ENCODE measurements at regions not wholly inside any gene's neighbourhood (a gene's known extent, or its start where the extent isn't known, plus 50 kb on each side); places are given as distances from the start of the nearest gene placed in this dataset.
A peak's percentile ranks its signal among the peaks of the same experiment; 100 is the strongest.

DNA sequence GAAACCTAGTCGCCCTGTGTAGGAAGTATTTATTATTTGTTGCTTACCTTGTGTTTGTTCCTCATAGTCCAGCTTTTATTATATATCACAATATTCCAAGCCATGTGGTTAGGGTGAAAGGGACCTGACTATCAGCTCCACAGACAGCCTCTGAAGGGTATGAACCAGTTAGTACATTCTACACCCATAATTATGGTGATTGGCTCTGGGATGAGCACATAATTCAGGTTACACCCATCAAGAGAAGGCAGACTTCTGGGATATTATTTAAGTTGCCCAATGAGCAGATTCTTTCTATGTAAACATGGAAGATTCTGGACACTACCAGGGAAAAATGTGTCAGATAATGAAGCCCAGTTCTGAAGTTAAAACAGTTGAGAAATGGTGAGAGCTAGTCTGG, 168.0 kb downstream of the KIF4B start:
- Histone ChIP-seq H4K8ac (ENCODE audit: low read depth, low read length) (no peak overlapping the region), H3K4me2 (ENCODE audit: insufficient read depth, low read length, poor library complexity, severe bottlenecking) (no peak overlapping the region), H2BK120ac (ENCODE audit: low read depth, low read length) (no peak overlapping the region), H3K79me1 (ENCODE audit: low read depth, low read length) (no peaks in the 10 kb centered on the region), H2AK5ac (ENCODE audit: low read depth, low read length) (no peak overlapping the region), H2BK12ac (ENCODE audit: low read length) (no peak overlapping the region), H2BK15ac (ENCODE audit: low read length) (no peak overlapping the region), H3K14ac (ENCODE audit: low read length) (no peak overlapping the region), H3K9me3 (replicated peaks in 1 of 2; ENCODE audit: control insufficient read depth in 2 of 2, insufficient read depth in 1 of 2, low read depth in 1 of 2, low read length in 2 of 2) (no peaks in the 10 kb centered on the region), H3K36me3 (replicated peaks in 1 of 2; ENCODE audit: control insufficient read depth in 2 of 2, insufficient read depth in 2 of 2, low read length in 2 of 2) (no peaks in the 10 kb centered on the region), H2AFZ (ENCODE audit: low read length) (no peak overlapping the region), H3K9ac (ENCODE audit: low read depth, low read length, poor library complexity) (no peak overlapping the region), H3K27ac (replicated peaks; ENCODE audit: low read length) (no peak overlapping the region), H3K4me3 (ENCODE audit: low read length in 2 of 2) (no peak overlapping the region), H2BK5ac (ENCODE audit: low read length) (no peak overlapping the region), H3K18ac (ENCODE audit: low read length) (no peak overlapping the region), H3K27me3 (ENCODE audit: control insufficient read depth in 3 of 3, insufficient read depth in 3 of 3, low read depth in 1 of 3, low read length in 3 of 3) (no peaks in the 10 kb centered on the region), H4K91ac (ENCODE audit: low read depth, low read length, poor library complexity) (no peak overlapping the region), H3K4me1 (ENCODE audit: control insufficient read depth in 2 of 2, insufficient read depth in 1 of 2, low read depth in 1 of 2, low read length in 2 of 2) (no peaks in the 10 kb centered on the region), H3K23ac (ENCODE audit: low read depth, low read length, poor library complexity) (no peak overlapping the region), H3K4ac (ENCODE audit: low read length) (no peak overlapping the region)
- no peak for DNase-seq (ENCODE audit: low spot score)
- no CpG with 5 or more reads among the region's 1 CpG for WGBS, 2 donors (ENCODE audit: extremely low coverage in 2 of 2, insufficient read length in 2 of 2, insufficient replicate concordance in 1 of 2)

DNA sequence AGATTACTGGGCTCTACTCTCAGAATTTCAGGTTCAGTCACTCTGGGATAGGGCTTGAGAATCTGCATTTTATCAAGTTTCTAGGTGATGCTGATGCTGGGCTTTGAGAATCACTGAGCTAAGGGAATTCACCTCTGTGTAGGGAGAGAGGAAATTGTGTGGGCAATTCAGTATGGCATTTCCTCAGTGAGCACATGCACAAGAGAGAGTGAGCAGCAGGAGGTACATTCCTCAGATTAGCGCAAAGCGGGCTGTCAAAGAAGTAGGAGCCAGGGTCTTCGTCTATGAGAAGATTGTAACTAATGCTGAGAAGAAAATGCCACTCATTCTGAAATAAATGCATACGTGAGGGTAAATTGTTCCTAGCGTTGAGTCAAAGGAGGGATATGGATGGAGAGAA, 175.9 kb downstream of the KIF4B start:
- Histone ChIP-seq H3K4me1 (ENCODE audit: control insufficient read depth in 2 of 2, insufficient read depth in 1 of 2, low read depth in 1 of 2, low read length in 2 of 2) (peaks cover 0 to 5% of the 10 kb centered on the region in 2 donors), H3K27me3 (ENCODE audit: control insufficient read depth in 3 of 3, insufficient read depth in 3 of 3, low read depth in 1 of 3, low read length in 3 of 3) (no peaks in the 10 kb centered on the region), H4K8ac (ENCODE audit: low read depth, low read length) (no peak overlapping the region), H2AK5ac (ENCODE audit: low read depth, low read length) (no peak overlapping the region), H3K36me3 (replicated peaks in 1 of 2; ENCODE audit: control insufficient read depth in 2 of 2, insufficient read depth in 2 of 2, low read length in 2 of 2) (no peaks in the 10 kb centered on the region), H2BK5ac (ENCODE audit: low read length) (no peak overlapping the region), H3K14ac (ENCODE audit: low read length) (no peak overlapping the region), H3K79me1 (ENCODE audit: low read depth, low read length) (no peaks in the 10 kb centered on the region), H3K9me3 (replicated peaks in 1 of 2; ENCODE audit: control insufficient read depth in 2 of 2, insufficient read depth in 1 of 2, low read depth in 1 of 2, low read length in 2 of 2) (no peaks in the 10 kb centered on the region), H2AFZ (ENCODE audit: low read length) (no peak overlapping the region), H2BK120ac (ENCODE audit: low read depth, low read length) (no peak overlapping the region), H3K27ac (replicated peaks; ENCODE audit: low read length) (peak overlapping the region; percentile 5), H4K91ac (ENCODE audit: low read depth, low read length, poor library complexity) (no peak overlapping the region), H3K4me2 (ENCODE audit: insufficient read depth, low read length, poor library complexity, severe bottlenecking) (no peak overlapping the region), H3K9ac (ENCODE audit: low read depth, low read length, poor library complexity) (no peak overlapping the region), H3K18ac (ENCODE audit: low read length) (no peak overlapping the region), H3K23ac (ENCODE audit: low read depth, low read length, poor library complexity) (no peak overlapping the region), H2BK12ac (ENCODE audit: low read length) (no peak overlapping the region), H3K4me3 (ENCODE audit: low read length in 2 of 2) (no peak overlapping the region), H2BK15ac (ENCODE audit: low read length) (no peak overlapping the region), H3K4ac (ENCODE audit: low read length) (no peak overlapping the region)
- WGBS, 2 donors (ENCODE audit: extremely low coverage in 2 of 2, insufficient read length in 2 of 2, insufficient replicate concordance in 1 of 2) = no CpG with 5 or more reads among the region's 5 CpGs
- peak; percentile 1 for DNase-seq (ENCODE audit: low spot score)

DNA sequence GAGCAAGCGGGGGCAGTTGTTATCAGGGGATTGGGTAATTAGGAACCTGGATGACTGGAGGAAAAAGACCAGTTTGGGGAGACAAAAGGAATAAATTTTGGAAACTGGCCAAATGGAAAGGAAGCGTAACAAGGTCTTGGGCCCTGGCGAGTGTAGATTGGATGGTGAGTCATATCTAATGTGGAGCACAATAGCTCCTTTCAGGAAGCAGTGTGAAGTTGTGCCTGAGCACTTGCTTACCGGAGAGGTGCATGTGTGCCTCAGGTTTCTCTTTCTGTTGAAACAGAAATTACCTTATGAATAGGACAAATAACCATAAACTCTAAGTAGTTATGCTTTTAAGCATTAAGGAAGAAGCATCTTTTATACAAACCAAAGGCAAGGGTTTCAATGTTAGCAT, 176.4 kb downstream of the KIF4B start:
- Histone ChIP-seq H3K4me2 (ENCODE audit: insufficient read depth, low read length, poor library complexity, severe bottlenecking) (no peak overlapping the region), H3K36me3 (replicated peaks in 1 of 2; ENCODE audit: control insufficient read depth in 2 of 2, insufficient read depth in 2 of 2, low read length in 2 of 2) (no peaks in the 10 kb centered on the region), H3K9me3 (replicated peaks in 1 of 2; ENCODE audit: control insufficient read depth in 2 of 2, insufficient read depth in 1 of 2, low read depth in 1 of 2, low read length in 2 of 2) (peaks cover 0 to 3% of the 10 kb centered on the region in 2 donors), H3K14ac (ENCODE audit: low read length) (no peak overlapping the region), H3K79me1 (ENCODE audit: low read depth, low read length) (no peaks in the 10 kb centered on the region), H4K91ac (ENCODE audit: low read depth, low read length, poor library complexity) (no peak overlapping the region), H2BK5ac (ENCODE audit: low read length) (no peak overlapping the region), H3K27ac (replicated peaks; ENCODE audit: low read length) (no peak overlapping the region), H3K23ac (ENCODE audit: low read depth, low read length, poor library complexity) (no peak overlapping the region), H3K4me1 (ENCODE audit: control insufficient read depth in 2 of 2, insufficient read depth in 1 of 2, low read depth in 1 of 2, low read length in 2 of 2) (peaks cover 0 to 5% of the 10 kb centered on the region in 2 donors), H3K9ac (ENCODE audit: low read depth, low read length, poor library complexity) (no peak overlapping the region), H2BK12ac (ENCODE audit: low read length) (no peak overlapping the region), H2AK5ac (ENCODE audit: low read depth, low read length) (no peak overlapping the region), H2AFZ (ENCODE audit: low read length) (no peak overlapping the region), H3K27me3 (ENCODE audit: control insufficient read depth in 3 of 3, insufficient read depth in 3 of 3, low read depth in 1 of 3, low read length in 3 of 3) (no peaks in the 10 kb centered on the region), H2BK120ac (ENCODE audit: low read depth, low read length) (no peak overlapping the region), H3K18ac (ENCODE audit: low read length) (no peak overlapping the region), H2BK15ac (ENCODE audit: low read length) (no peak overlapping the region), H4K8ac (ENCODE audit: low read depth, low read length) (no peak overlapping the region), H3K4ac (ENCODE audit: low read length) (no peak overlapping the region), H3K4me3 (ENCODE audit: low read length in 2 of 2) (no peak overlapping the region)
- DNase-seq (ENCODE audit: low spot score) = peak; percentile 1
- WGBS, 2 donors (ENCODE audit: extremely low coverage in 2 of 2, insufficient read length in 2 of 2, insufficient replicate concordance in 1 of 2) = no CpG with 5 or more reads among the region's 4 CpGs

GRCh38 chr5:155193029-155193428, 179.5 kb downstream of the KIF4B start:
- no peaks in the 10 kb centered on the region for H3K36me3 ChIP-seq (replicated peaks in 1 of 2; ENCODE audit: control insufficient read depth in 2 of 2, insufficient read depth in 2 of 2, low read length in 2 of 2)
- H2BK15ac ChIP-seq (ENCODE audit: low read length) = no peak overlapping the region
- peaks cover 0 to 5% of the 10 kb centered on the region in 2 donors for H3K4me1 ChIP-seq (ENCODE audit: control insufficient read depth in 2 of 2, insufficient read depth in 1 of 2, low read depth in 1 of 2, low read length in 2 of 2)
- no peak overlapping the region for H3K4me2 ChIP-seq (ENCODE audit: insufficient read depth, low read length, poor library complexity, severe bottlenecking)
- no peak overlapping the region for H3K23ac ChIP-seq (ENCODE audit: low read depth, low read length, poor library complexity)
- no CpG with 5 or more reads among the region's 3 CpGs for WGBS, 2 donors (ENCODE audit: extremely low coverage in 2 of 2, insufficient read length in 2 of 2, insufficient replicate concordance in 1 of 2)
- no peak overlapping the region for H3K18ac ChIP-seq (ENCODE audit: low read length)
- H4K91ac ChIP-seq (ENCODE audit: low read depth, low read length, poor library complexity) = no peak overlapping the region
- no peak overlapping the region for H3K4ac ChIP-seq (ENCODE audit: low read length)
- DNase-seq (ENCODE audit: low spot score) = no peak
- peaks cover 0 to 5% of the 10 kb centered on the region in 2 donors for H3K9me3 ChIP-seq (replicated peaks in 1 of 2; ENCODE audit: control insufficient read depth in 2 of 2, insufficient read depth in 1 of 2, low read depth in 1 of 2, low read length in 2 of 2)
- H2AFZ ChIP-seq (ENCODE audit: low read length) = no peak overlapping the region
- H2BK5ac ChIP-seq (ENCODE audit: low read length) = no peak overlapping the region
- no peak overlapping the region for H2BK120ac ChIP-seq (ENCODE audit: low read depth, low read length)
- H2BK12ac ChIP-seq (ENCODE audit: low read length) = no peak overlapping the region
- no peaks in the 10 kb centered on the region for H3K27me3 ChIP-seq (ENCODE audit: control insufficient read depth in 3 of 3, insufficient read depth in 3 of 3, low read depth in 1 of 3, low read length in 3 of 3)
- no peak overlapping the region for H3K9ac ChIP-seq (ENCODE audit: low read depth, low read length, poor library complexity)
- no peak overlapping the region for H4K8ac ChIP-seq (ENCODE audit: low read depth, low read length)
- no peak overlapping the region for H3K27ac ChIP-seq (replicated peaks; ENCODE audit: low read length)
- H3K79me1 ChIP-seq (ENCODE audit: low read depth, low read length) = no peaks in the 10 kb centered on the region
- no peak overlapping the region for H2AK5ac ChIP-seq (ENCODE audit: low read depth, low read length)
- H3K4me3 ChIP-seq (ENCODE audit: low read length in 2 of 2) = no peak overlapping the region
- H3K14ac ChIP-seq (ENCODE audit: low read length) = no peak overlapping the region
